SK-N-SH (cell line): ENCODE measurements at regions not wholly inside any gene's neighbourhood (a gene's known extent, or its start where the extent isn't known, plus 50 kb on each side); places are given as distances from the start of the nearest gene placed in this dataset.

ENCODE experiments used
- CHD2 ChIP-seq: fragments of 150-350 bp; IDR thresholded peaks from 2 replicates; pipeline ENCODE4 v1.6.1; 2018; ENCODE audit warnings: low read length; ENCODE audit not compliant: partially characterized antibody
- CTCF ChIP-seq: fragments of 200-600 bp; sonication (generic); IDR thresholded peaks from 2 replicates; pipeline ENCODE4 v1.6.1; 2017; ENCODE audit warnings: antibody characterized with exemption, mild to moderate bottlenecking, moderate library complexity
- EP300 ChIP-seq, 2 experiments: IDR thresholded peaks; 2 replicates each; pipeline versions ENCODE4 v1.4.0 to v1.6.1; 2012; ENCODE audit warnings: borderline replicate concordance in 1 of 2, low read depth in 1 of 2, low read length in 1 of 2
- EZH2phosphoT487 ChIP-seq: fragments of 200-600 bp; sonication (generic); IDR thresholded peaks from 2 replicates; pipeline ENCODE4 v1.6.1; 2017; ENCODE audit warnings: low read depth, mixed run types, mild to moderate bottlenecking, antibody characterized with exemption, moderate library complexity, borderline replicate concordance
- IRF3 ChIP-seq: fragments of 150-350 bp; IDR thresholded peaks from 2 replicates; pipeline ENCODE4 v1.6.1; 2016; ENCODE audit warnings: mild to moderate bottlenecking, low read depth, low read length
- MAX ChIP-seq: IDR thresholded peaks from 2 replicates; pipeline ENCODE4 v1.4.0; 2012; ENCODE audit warnings: low read depth
- MEF2A ChIP-seq: IDR thresholded peaks from 2 replicates; pipeline ENCODE4 v1.4.0; 2012; ENCODE audit warnings: low read depth, borderline replicate concordance
- PBX3 ChIP-seq: IDR thresholded peaks from 2 replicates; pipeline ENCODE4; 2012
- POLR2AphosphoS5 ChIP-seq: IDR thresholded peaks from 2 replicates; pipeline ENCODE4 v1.6.1; 2012; ENCODE audit warnings: low read depth, low read length
- REST ChIP-seq: IDR thresholded peaks from 2 replicates; pipeline ENCODE4 v1.6.1; 2012; ENCODE audit warnings: mild to moderate bottlenecking, low read depth, low read length, moderate library complexity
- RFX5 ChIP-seq: IDR thresholded peaks from 2 replicates; pipeline ENCODE4 v1.6.1; 2012; ENCODE audit warnings: mild to moderate bottlenecking, improper control_type of control experiment, low read length
- TAF1 ChIP-seq: IDR thresholded peaks from 2 replicates; pipeline ENCODE4 v1.6.1; 2012; ENCODE audit warnings: low read depth, mild to moderate bottlenecking, low read length, moderate library complexity, borderline replicate concordance
- USF2 ChIP-seq: fragments of 150-350 bp; IDR thresholded peaks from 2 replicates; pipeline ENCODE4 v1.6.1; 2017; ENCODE audit warnings: antibody characterized with exemption, low read length, low read depth, borderline replicate concordance
- ZBTB33 ChIP-seq: IDR thresholded peaks from 2 replicates; pipeline ENCODE4 v1.4.0; 2012; ENCODE audit warnings: low read depth, borderline replicate concordance

- no peak for TF ChIP-seq CTCF
- no peak for TF ChIP-seq USF2
- peak; percentile 84 to 91 for TF ChIP-seq EP300 (IDR thresholded peaks at IDR 0.05; ENCODE audit: borderline replicate concordance in 1 of 2, low read depth in 1 of 2, low read length in 1 of 2)
- TF ChIP-seq POLR2AphosphoS5: peak; percentile 78
- TF ChIP-seq RFX5: no peak
- TF ChIP-seq REST: no peak
- TF ChIP-seq CHD2: no peak
- peak; percentile 26; the same call in 1 of the 2 replicates for TF ChIP-seq MAX
- no peak for TF ChIP-seq EZH2phosphoT487
- peak; percentile 58; the same call in 1 of the 2 replicates for TF ChIP-seq ZBTB33
- no peak for TF ChIP-seq TAF1
- TF ChIP-seq PBX3: peak; percentile 90
- TF ChIP-seq MEF2A: peak; percentile 85; the same call in 1 of the 2 replicates
- no peak for TF ChIP-seq IRF3
Measured at GRCh38 chr3:20648921-20649381, 462.9 kb upstream of the SGO1 start.
